ENCODE measurements at regions not wholly inside any gene's neighbourhood (a gene's known extent, or its start where the extent isn't known, plus 50 kb on each side); places are given as distances from the start of the nearest gene placed in this dataset.

DNA sequence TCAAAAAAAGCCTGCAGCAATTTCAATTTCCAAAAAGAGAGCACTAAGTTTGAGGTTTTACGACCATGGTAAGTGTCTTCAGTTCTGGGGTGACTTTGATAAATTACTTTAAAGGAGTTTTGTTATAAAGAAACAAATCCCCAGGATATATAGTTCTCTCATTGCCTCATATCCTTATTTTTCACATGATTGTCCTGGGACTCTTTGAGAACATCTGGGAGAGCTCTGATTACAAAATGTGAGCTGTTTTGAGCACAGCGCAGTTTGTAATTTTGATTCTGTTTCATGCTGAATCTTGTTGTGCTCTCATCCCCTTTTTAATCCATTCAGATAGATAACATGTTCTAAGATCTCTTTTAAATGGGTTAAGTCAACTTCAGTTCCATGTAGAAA lies 67.7 kb upstream of the DCN start:
- no peak for DNase-seq (ENCODE audit: low read depth, low spot score)

DNA sequence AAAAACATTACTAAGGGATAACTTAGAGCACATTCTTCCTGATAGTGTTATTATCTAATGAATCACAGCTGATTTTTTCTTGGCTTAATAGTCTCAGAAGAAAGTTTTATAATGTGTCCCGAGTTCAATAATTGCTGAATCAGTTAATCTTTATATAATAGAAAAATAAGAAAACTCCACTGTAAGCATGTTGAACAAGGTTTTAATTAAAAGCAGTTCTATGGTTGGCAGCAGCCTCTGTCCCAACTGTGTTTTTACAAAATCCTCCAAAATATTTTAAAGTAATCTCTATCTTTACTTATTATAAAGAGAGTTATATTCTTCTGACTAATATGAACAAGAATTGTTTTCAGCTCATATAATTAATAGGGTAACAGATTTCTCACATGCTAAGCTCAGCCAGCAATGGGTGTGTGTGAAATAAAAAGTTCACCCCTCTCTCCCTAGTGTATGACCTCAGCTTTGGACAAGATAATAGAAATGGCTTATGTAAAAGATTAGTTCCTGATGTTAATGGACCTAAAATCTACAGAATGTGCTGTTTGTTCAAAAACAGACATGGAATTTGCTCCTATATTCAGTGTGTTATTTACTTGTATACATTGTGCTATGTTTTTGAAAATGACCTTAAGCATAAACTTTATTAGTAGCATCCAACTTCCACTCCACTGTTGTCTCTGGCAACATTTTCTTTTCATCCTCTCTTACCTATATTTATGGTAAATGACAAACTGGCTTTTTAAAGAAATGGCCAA lies 67.1 kb upstream of the DCN start:
- DNase-seq (ENCODE audit: low read depth, low spot score), result no peak

DNA sequence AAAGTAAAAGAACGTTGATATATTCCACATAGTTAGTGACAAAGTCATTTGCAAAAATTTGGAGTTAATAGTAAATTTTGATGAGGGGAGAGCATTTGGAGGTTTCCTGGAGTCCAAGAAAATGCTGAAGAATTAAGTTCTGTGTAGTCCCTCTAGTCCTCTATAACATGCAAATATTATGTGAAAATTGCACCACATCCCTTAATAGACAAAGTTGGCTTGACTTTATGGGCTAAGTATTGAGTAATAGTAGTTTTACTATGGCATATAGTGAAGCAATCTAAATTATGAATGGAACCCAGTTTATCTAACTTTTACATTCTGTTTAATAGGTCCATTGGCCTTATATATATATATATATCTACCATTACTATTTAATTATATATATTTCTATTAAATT lies 66.4 kb upstream of the DCN start:
- DNase-seq (ENCODE audit: low read depth, low spot score), result no peak

DNA sequence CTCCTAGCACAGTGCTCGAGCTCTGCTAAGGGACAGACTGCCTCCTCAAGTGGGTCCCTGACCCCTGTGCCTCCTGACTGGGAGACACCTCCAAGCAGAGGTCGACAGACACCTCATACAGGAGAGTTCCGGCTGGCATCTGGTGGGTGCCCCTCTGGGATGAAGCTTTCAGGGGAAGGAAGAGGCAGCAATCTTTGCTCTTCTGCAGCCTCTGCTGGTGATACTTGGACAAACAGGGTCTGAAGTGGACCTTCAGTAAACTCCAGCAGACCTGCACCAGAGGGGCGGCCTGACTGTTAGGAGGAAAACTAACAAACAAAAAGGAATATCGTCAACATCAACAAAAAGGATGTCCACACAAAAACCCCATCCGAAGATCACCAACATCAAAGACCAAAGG lies 60.6 kb upstream of the DCN start:
- DNase-seq (ENCODE audit: low read depth, low spot score), result peak; percentile 32

DNA sequence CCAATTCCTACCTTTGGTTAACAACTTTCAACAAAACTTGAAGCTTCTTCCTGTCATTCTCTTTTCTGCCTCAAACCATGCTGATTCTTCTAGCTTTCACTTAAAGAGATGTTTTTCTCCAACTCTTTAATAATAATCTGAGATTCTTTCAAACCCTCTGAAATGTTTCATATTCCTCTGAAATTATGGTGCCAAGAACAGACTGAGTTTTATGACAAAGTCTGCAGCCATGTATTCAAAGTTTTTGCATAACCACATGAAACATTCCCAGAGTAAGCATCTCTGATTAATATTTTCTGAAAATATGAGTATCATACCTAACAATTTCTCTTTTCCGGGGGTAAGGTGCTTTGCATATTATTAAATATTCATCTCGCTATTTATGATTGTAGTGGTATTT lies 59.1 kb upstream of the DCN start:
- no peak for DNase-seq (ENCODE audit: low read depth, low spot score)

DNA sequence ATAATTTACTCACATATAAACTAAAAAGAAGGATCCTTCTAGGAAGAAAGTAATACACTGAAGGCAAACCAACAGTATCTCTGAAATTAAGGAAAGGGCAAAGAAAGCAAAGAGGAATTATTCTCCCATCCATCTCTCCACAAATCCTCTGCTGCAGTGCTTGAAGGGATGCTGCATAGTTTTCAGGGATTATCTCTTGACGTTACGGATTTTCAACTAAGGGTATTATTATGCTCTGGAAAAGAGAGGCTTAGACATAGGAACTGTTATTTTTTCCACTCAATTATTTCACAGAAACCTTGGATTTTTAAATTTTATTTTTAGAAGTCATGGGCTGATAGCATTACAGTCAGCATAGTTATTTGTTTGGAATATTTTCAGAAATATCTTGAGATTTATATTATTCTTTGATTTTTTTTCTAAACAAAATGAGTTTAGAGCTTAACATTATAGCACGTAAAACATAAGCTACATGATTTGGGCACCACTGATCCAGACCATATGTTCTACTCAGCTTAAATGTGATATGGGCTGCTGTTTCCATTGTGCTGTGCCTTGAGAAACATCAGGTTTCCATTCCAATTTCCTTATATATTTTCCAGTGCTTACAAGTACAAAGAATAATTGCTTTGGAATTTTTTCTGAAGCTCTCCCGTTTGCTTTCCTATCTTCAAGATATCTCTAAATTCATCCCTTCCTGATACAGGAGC lies 57.9 kb upstream of the DCN start:
- DNase-seq (ENCODE audit: low read depth, low spot score), result no peak

DNA sequence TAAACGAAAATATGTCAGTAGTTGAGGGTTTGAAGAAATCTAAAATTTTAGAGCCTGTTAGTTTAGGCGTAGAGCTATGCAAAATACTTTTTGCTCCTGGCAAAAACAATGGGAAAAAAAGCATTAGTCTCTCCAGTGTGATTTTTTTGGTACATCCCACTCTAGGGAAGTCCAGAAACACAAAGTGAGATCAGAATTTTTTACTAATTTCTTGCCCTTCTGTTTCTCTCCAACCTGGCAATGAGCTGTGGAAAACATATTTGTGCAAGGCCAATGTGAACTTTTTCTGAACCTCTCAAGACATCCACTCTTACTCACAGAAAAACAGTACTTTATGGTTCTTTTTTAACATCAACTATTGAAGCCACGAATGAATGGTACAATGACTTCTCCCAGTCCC lies 56.9 kb upstream of the DCN start:
- no peak for DNase-seq (ENCODE audit: low read depth, low spot score)
